8988T (cell line): ENCODE measurements at regions not wholly inside any gene's neighbourhood (a gene's known extent, or its start where the extent isn't known, plus 50 kb on each side); places are given as distances from the start of the nearest gene placed in this dataset.
"Not testable (repeated sequence)": the region's sequence is repeated elsewhere in the genome, so short reads cannot be mapped to it uniquely, and the experiment has no call there.

ENCODE experiments used
- DNase-seq: peaks from one replicate; pipeline ENCODE4 v3.0.0; 2011

DNA sequence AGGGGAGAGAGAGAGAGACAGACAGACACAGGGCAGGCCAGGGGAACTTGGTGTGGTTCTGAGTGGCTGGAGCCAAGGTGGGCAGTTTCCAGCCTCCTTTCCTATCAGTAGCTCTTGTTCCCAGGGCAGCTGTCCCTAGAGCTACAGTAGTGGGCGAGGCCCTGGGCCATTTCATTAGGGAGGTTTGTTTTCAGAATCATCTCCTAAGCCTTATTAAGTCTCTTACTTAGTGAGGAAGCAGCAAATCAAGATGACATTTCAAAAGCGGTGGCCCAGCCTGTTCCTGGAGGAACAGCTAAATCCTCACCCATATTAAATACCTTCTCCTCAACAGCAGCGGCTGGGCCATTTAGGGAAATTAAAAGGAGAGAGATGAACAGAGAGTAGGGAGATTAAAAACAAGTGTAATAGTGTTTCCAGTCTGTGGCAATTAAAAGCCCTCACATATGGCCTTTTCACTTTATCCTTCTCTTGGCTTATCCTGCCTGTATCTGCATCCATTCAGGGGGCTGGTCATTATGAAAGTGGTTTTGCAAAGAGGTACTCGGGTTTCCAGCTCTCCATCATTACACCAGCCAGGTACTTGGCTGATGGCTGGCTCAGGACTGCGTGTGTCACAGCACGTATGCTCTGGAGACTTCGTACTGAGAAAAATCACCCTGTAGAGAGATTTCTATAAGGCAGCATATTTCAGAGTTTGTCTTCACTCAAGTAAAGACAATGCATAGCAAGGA, 91.9 kb upstream of the PRR23C start:
- no peak for DNase-seq

DNA sequence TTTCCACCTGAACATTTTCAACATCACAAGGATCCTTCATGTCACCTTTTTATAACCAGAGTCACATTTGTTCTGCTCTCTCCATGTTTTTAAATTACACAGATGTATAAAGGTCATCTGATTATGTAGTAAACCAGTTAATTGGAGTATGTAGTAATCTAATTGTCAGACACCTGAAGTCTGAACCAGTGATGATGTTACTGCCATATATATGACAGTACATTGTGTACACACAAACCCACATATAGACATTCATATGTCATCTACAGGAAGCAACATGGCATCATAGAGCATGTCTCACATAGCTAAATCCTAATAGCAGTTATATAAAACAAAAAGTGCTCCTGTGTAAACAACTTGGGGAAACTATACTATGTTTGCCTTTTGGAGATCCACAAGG, 95.9 kb upstream of the PRR23C start:
- DNase-seq: no peak

DNA sequence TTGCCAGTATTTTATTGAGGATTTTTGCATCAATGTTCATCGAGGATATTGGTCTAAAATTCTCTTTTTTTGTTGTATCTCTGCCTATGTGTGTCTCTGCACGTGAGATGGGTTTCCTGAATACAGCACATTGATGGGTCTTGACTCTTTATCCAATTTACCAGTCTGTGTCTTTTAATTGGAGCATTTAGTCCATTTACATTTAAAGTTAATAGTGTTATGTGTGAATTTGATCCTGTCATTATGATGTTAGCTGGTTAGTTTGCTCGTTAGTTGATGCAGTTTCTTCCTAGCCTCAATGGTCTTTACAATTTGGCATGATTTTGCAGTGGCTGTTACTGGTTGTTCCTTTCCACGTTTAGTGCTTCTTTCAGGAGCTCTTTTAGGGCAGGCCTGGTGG, 101.3 kb upstream of the PRR23C start:
- DNase-seq: not testable (repeated sequence)

DNA sequence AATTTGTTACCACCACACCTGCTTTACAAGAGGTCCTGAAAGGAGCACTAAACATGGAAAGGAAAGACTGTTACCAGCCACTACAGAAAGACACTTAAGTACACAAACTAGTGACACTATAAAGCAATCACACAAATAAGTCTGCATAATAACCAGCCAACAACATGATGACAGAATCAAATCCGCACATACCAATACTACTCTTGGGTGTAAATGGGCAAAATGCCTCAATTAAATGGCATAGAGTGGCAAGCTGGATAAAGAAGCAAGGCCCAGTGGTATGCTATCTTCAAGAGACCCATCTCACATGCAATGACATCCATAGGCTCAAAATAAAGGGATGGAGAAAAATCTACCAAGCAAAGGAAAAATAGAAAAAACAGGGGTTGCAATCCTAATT, 106.8 kb upstream of the PRR23C start:
- DNase-seq: no peak

DNA sequence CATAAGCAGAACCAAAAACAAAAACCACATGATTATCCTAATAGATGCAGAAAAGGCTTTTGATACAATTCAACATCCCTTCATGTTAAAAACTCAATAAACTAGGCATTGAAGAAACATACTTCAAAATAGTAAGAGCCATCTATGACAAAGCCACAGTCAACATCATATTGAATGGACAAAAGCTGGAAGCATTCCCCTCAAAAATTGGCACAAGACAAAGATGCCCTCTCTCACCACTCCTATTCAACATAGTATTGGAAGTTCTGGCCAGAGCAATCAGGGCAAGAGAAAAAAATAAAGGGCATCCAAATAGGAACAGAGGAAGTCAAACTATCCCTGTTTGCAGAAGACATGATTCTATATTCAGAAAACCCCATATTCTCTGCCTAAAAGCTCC, 108.7 kb upstream of the PRR23C start:
- not testable (repeated sequence) for DNase-seq

DNA sequence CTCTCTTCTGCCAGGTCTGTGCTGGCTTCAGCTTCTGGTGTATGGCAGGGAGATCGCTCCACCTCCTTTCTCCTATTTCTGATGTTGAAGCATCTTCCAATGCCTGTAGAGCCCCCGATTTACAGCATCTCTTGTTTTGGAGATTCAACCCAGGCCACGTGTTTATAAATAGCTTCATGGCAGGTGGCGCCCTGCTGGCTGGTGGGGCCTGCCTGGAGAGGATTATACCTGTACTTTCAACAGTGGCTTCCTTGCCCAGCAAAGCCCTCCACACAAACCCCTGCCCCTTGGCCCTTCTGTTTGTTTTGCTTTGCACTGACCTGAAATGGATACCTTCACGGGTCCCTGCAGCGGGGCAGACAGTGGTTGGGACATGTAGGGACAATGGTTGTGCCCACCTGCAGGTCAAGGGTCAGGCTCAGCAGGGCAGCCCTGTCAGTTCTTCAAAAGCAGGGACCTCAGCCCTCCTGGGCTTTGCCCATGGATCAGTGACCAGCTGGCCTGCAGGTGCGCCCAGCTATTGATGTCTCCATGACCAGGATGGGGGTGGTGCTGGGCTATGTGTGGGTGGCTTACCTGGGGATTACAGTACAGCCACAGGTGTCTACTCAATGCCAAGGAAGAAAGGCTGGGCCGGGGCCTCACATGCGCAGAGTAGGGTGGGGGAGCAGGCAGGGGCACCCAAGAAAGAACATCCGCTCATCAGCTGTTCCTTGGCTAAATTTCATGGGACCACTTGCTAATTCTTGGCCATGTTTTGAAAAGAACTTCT, 112.7 kb upstream of the PRR23C start:
- no peak for DNase-seq

DNA sequence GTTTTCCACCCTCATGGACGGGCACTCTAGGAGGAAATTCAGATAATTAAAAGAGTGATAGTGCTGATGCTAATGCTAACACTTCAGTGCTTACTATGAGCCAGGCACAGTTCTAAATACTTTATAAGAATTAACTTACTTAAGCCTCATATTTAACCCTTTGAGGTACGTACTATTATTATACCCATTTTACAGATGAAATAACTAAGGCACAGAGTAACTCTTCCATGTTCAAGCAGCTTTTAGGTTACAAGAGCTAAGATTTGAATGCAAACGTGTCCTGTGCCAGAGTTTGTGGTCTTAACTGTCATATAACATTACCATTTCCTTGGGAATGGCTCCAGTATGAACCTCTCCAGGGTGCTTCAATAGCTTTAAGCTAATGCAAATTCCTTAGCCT, 114.7 kb upstream of the PRR23C start:
- no peak for DNase-seq

DNA sequence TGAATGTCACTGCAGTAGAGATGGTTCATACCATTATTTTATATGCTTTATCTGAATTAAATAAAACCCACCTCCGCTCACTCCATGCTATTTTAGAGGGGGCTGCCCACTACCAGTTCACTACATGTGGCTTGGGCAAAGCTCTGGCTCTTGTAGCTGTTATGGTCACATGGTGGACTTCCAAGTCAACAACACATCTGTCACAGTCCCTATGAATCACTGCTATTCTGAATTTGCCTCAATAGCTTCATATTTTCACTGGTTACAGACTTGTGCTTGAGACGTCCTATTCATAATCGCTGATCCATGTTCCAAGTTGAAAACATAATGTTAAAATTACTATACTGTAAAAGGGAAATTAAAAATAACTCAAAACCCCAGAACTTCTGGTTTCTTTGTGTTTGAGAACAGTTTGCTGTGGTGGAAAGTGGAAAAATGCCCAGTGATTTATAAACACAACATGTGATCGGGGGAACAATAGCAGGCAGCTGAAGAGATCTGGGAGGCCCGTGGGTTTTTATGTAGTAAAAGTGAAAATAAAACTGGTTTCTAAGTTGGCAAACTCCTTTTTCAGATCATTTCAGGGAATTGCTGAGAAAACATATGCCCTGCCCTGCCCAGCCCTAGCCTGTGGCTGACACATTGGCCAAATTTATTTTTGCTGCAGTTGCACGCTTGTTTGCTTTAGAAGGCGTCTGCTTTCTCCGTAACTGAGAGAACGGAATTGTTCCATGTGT, 128.8 kb upstream of the PRR23C start:
- no peak for DNase-seq

DNA sequence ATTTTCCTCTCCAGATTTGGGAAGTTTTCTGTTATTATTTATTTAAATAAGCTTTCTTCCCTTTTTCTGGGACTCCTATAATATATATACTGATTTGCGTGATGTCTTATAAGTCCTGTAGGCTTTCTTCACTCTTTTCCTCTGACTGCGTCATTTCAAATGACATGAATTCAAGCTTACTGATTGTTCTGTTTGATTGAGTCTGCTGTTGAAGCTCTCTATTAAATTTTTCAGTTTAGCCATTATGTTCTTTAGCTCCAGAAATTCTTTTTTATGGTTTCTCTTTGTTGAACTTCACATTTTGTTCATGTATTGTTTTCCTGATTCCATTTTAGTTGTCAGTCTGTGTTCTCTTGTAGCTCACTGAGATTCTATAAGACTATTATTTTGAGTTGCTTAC, 135.8 kb upstream of the PRR23C start:
- DNase-seq: no peak

DNA sequence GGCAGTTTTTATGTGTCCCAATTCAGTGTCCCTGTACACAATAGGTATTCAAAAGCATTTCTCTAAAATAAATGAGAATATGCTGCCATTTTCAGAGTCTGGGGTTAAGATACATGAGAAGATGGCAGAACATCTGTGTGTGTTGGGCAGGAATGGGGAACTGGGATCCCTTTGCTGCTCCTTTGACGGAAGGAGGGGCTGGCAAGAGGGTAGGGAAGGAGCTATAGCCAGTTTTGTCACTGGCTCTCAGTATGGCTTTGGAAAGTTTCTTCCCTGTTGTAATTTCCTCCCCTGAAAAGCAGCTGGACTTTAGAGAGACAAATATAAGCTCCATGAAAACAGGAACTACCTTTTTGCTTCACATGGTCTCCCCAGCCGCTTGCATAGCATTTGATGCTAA, 137.5 kb upstream of the PRR23C start:
- no peak for DNase-seq

DNA sequence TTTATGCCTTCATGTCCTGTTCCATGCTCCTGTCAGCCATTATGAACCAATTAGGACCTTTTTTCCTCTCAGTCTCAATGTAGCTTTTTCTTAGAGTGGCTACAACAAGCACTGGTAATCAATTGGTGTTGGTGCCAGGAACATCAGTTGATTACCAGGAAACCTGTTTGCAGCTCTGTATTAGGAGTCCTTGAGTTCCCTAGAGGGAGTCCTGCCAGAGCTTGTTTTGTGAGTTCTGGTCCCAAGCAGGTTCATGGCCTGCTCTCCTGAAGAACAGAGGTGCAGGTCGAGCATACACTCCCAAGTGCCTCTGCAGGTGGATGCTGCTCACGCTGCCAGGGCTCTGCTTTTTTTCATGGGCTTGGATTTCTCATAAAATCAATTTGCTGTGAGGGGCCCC, 137.9 kb upstream of the PRR23C start:
- no peak for DNase-seq

DNA sequence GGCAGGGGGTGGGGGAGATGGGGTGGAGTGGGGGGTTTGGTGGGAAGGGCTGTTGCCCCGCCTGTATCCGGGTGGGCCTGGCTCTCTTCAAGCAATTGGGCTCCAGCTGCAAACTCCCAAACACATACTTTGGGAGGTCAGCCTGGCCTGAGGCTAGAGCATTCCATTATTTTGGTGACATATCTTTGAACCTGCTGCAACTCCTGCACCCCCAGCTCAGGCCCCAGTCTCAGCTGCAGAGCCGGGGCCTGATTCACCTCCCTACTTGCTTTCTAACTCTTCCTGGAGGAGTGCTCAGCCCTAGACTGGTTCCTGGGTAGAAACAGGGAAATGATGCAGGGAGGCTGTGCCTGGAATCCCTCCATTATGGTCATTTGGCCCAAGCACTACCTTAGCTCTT, 140.8 kb upstream of the PRR23C start:
- no peak for DNase-seq

DNA sequence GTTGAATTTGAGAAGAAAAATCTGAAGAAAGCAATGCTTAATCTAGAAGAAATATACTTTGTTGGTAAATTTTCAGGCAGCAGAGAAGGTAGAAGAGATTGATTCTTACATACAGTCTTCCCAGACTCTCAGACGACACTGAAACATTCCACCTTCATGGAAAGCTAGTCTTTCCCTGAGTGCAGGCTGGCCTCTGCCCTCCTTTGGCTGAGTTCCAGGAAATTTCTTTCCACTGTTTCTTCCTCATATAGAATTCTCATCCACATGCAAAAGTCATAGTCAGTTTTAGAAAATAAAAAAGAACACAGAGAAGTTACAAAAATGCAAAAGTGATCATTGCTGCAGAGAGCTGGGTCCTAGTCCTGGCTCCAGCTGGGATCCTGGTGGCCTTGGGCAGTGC, 142.5 kb upstream of the PRR23C start:
- DNase-seq: no peak

DNA sequence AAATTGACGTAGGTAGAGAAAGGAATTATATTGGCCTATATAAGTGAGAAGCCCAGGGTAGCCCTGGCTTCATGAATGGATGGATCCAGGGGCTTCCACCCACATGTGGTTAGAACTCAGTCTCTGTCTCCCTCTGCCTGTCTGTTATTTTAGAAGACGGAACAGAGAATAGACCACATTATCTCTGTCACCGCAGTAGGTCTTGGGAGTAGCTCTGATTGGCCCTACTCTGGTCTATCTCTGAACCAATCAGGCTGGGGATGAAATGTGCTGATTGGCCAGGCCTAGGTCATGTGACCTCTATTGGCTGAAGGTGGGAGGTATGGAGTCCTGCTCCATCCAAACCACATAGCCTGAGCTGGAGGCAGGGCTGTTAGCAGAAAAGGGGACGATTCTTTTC, 143.0 kb upstream of the PRR23C start:
- DNase-seq: no peak

DNA sequence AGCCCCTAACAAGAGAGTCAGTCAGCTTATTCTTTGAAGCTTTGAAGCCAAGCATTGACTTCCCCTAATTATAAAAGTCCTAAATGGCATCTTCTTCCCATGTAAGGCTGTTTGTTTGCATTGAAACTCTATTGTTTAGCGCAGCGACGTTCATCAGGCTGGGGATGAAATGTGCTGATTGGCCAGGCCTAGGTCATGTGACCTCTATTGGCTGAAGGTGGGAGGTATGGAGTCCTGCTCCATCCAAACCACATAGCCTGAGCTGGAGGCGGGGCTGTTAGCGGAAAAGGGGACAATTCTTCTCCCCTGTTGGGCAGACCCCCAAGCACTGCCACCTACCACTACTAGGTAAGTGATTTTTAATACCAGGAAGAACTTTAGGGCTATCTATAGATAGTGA, 145.3 kb upstream of the PRR23C start:
- no peak for DNase-seq

DNA sequence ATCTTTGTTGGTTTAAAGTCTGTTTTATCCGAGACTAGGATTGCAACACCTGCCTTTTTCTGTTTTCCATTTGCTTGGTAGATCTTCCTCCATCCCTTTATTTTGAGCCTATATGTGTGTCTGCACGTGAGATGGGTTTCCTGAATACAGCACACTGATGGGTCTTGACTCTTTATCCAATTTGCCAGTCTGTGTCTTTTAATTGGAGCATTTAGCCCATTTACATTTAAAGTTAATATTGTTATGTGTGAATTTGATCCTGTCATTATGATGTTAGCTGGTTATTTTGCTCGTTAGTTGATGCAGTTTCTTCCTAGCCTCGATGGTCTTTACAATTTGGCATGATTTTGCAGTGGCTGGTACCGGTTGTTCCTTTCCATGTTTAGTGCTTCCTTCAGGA, 149.4 kb upstream of the MRPS22 start:
- not testable (repeated sequence) for DNase-seq

DNA sequence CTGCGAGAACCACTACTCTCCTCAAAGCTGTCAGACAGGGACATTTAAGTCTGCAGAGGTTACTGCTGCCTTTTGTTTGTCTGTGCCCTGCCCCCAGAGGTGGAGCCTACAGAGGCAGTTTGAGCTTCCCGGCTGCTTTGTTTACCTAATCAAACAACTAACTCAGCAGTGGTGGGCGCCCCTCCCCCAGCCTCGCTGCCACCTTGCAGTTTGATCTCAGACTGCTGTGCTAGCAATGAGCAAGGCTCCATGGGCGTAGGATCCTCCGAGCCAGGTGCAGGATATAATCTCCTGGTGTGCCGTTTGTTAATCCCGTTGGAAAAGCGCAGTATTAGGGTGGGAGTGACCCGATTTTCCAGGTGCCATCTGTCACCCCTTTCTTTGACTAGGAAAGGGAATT, 147.7 kb upstream of the MRPS22 start:
- DNase-seq: not testable (repeated sequence)

DNA sequence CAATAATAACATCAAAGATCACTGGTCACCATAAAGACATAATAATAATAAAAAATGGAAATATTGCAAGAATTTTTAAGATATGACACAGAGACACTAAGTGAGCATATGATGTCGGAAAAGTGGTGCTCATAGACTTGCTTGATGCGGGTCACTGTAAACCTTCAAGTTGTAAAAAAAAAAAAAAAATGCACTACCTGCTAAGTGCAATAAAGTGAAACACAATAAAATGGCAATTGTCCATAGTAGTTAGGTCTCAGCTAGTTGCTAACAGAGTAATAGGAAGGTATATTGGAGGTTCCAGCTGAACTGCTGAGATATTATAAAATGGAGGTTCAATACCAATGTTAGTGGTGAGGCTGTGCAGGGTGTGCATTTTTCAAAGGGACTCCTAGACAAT, 146.6 kb upstream of the MRPS22 start:
- no peak for DNase-seq

DNA sequence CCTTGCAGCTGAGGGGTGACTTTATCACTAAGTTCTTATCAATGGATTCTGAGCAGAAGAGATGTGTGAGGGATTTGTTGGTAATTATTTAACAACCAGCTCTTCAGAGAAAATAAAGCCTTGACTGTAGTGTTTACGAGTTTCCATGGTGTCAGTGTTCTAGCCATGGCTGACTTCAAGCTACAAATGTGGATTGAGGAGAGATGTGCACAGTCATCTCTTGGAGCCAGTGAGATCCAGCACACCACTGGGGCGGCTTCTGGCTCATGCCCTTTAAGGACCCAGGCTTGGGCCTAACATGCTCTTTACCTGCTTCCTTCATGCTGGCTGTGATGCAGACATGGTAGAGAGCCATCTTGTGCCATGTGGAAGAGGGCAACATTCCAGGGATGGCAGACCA, 145.6 kb upstream of the MRPS22 start:
- no peak for DNase-seq

DNA sequence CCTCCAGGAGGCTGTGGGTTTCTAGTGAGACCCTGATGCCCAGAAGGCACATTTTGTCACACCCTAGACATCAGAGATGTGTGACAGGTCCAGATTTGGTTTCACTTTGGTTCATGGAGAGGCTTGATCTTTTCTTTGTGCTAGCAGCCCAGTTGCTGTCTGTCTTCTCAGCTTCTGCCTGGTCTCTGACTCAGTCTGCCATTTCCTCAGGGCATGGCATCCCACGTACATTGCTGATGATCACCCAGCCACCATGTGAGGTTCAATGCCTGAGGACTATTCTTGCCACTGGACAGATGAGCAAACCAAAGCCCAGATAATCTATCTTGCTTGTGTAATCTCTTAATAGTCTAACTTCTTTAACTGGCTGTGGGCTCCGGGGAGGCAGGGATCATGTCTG, 144.9 kb upstream of the MRPS22 start:
- no peak for DNase-seq

DNA sequence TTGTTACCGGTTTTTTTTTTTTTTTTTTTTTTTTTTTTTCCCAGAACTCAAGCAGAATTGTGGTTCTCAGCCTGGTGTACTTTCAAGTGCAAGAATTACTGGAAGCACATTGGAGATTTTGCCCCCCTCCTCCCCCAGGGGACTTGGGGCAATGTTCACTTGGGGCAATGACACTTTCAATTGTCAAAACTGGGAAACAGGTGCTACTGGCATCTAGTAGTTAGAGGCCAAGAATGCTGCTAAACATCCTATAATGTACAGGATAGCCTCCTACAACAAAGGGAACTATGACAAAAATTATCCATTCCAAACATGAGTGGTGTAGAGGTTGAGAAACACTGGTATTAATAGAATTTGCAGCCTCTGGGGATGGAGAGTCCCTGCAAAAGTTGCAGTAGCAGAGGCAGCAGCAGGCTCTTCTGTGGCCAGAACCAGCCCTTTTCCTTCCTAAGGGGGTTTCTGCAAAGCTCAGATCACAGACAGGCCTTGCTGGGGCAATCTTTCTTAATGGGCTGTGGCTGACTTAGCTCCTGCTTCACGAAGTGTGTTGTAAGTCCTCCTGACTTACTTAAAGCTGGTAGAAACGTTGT, 144.3 kb upstream of the MRPS22 start:
- DNase-seq: no peak

DNA sequence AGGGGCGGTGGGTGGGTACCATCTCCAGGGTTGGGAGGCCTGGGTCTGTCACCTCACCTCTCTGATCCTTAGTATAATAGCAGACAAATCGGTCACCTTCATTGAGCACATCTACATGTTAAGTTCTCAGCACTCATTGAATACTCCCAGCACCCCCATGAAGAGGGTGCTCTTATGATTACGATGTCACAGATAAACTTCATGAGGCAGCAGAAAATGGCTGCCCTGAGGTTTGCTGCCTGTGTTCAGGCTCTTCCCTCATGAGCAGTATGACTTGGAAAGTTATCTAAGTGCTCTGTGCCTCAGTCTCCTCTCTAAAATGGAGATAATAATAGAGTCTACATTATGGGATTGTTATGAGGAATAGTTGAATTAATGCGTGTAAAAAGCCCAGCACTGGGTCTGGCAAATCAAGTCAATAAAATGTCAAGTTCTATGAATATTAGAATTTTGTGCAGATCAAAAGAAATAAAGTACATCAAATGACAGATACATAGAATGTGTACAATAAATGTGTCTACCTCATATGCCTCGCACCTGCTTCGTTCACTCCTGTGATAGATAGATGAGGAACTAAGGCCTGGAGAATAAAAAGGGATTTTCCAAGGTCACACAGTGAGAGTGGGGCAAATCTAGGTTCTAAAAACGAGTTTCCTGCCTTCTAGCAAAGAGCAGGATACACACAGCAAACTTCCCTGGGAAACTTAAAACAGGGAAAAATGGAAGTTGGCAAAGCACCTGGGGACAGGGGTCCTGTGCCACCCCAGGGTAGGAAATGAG, 142.2 kb upstream of the MRPS22 start:
- DNase-seq: no peak
